HG02642 (cell line): ENCODE measurements at regions not wholly inside any gene's neighbourhood (a gene's known extent, or its start where the extent isn't known, plus 50 kb on each side); places are given as distances from the start of the nearest gene placed in this dataset.

Experiments
- ATAC-seq: cut with Tn5 transposase; IDR thresholded peaks from one replicate; pipeline ENCODE4 v1.9.1; 2021; ENCODE audit warnings: mild to moderate bottlenecking; ENCODE audit not compliant: unreplicated experiment, poor library complexity

GRCh38 chr7:84582747-84583146 is 388.2 kb upstream of the SEMA3A start:
- ATAC-seq: no peak

GRCh38 chr7:84578825-84579224 is 384.2 kb upstream of the SEMA3A start:
- no peak for ATAC-seq

GRCh38 chr7:84568781-84569180 is 374.2 kb upstream of the SEMA3A start:
- no peak for ATAC-seq

GRCh38 chr7:84565345-84566074 is 370.9 kb upstream of the SEMA3A start:
- ATAC-seq: no peak

GRCh38 chr7:84553711-84554110 is 359.1 kb upstream of the SEMA3A start:
- ATAC-seq: no peak

GRCh38 chr7:84549409-84549808 is 354.8 kb upstream of the SEMA3A start:
- no peak for ATAC-seq

- no peak for ATAC-seq
Measured at GRCh38 chr7:84548366-84549365, 354.1 kb upstream of the SEMA3A start.

GRCh38 chr7:84547331-84547730 is 352.7 kb upstream of the SEMA3A start:
- no peak for ATAC-seq

- ATAC-seq: no peak
Measured at GRCh38 chr7:84546403-84546802, 351.8 kb upstream of the SEMA3A start.

- no peak for ATAC-seq
Measured at GRCh38 chr7:84538268-84538667, 343.7 kb upstream of the SEMA3A start.

GRCh38 chr7:84536271-84536870 is 341.8 kb upstream of the SEMA3A start:
- ATAC-seq: no peak

- ATAC-seq: no peak
Measured at GRCh38 chr7:84535580-84536270, 341.1 kb upstream of the SEMA3A start.

GRCh38 chr7:84533182-84533581 is 338.6 kb upstream of the SEMA3A start:
- no peak for ATAC-seq

- no peak for ATAC-seq
Measured at GRCh38 chr7:84532196-84532595, 337.6 kb upstream of the SEMA3A start.

GRCh38 chr7:84529480-84530205 is 335.1 kb upstream of the SEMA3A start:
- no peak for ATAC-seq

GRCh38 chr7:84528756-84529479 is 334.3 kb upstream of the SEMA3A start:
- no peak for ATAC-seq

- ATAC-seq: no peak
Measured at GRCh38 chr7:84524714-84525694, 330.4 kb upstream of the SEMA3A start.

- ATAC-seq: no peak
Measured at GRCh38 chr7:84513061-84513460, 318.5 kb upstream of the SEMA3A start.
